ENCODE measurements at regions not wholly inside any gene's neighbourhood (a gene's known extent, or its start where the extent isn't known, plus 50 kb on each side); places are given as distances from the start of the nearest gene placed in this dataset.

DNA sequence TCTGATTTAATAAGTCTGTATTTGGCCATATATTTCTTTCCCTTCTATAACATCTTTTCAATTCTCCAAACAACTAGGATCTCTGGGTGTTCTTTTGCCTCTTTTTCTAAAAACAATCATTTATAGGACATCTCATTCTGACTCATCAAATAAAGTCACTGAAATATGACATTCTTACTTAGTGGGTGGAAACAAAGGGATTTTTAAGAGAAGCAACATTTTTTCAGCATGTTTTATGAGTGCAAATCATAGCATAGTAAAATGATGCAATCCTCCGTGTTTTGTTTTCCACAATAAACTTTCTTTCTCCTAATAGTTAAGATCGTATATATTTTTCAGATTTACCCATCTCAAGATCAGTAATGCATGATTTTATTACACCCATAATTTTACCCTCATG, 179.8 kb downstream of the SPCS3 start:
- no peak overlapping the region for H3K27ac Mint-ChIP-seq
- no peaks in the 10 kb centered on the region for H3K36me3 Mint-ChIP-seq (ENCODE audit: low read depth)
- no peak for DNase-seq
- no peak overlapping the region for H3K4me3 Mint-ChIP-seq
- POLR2A ChIA-PET = no interaction called here
- H3K4me1 Mint-ChIP-seq = no peaks in the 10 kb centered on the region
- H3K9me3 Mint-ChIP-seq = no peaks in the 10 kb centered on the region
- CTCF ChIA-PET = no interaction called here
- no peaks in the 10 kb centered on the region for H3K27me3 Mint-ChIP-seq

DNA sequence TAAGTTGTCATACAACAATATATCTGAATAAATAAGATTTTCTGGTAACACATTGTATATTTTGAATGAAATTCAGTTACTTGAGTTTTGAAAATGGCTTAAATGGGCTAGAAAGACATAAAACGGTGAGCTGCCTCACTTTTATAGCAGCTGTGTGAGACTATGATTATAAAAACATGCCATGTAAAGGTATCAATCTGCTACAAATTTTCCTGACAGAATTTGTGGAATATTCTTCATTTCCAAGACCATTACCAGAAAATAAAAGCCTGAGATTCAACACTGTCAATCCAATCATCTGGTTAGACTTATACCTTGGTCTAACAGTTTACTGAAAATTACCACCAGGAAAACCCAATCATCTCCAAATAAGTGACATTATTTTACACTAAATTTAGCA, 181.1 kb downstream of the SPCS3 start:
- Mint-ChIP-seq H3K27me3 (no peaks in the 10 kb centered on the region), H3K4me3 (no peak overlapping the region), H3K36me3 (ENCODE audit: low read depth) (no peaks in the 10 kb centered on the region), H3K9me3 (no peaks in the 10 kb centered on the region), H3K27ac (no peak overlapping the region), H3K4me1 (no peaks in the 10 kb centered on the region)
- POLR2A ChIA-PET = no interaction called here
- CTCF ChIA-PET = no interaction called here
- no peak for DNase-seq

DNA sequence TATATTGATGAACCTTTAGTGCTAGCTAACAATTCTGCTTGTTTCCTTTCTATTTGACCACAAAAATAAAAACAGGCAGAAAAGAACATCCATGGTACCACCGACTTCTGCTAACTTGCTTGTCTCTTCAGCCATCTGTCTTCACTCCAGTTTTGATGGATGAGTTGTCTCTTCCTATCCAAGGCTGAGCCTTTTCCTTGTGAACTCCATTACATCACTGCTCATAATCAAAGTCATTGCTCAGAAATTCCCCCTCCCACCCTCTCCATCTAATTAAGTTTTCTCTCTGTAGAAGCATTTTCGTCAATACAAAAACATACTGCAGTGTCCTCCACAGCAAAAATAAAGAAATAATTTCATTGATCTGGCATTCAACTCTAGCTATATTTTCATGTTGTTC, 184.4 kb downstream of the SPCS3 start:
- Mint-ChIP-seq H3K27ac (no peak overlapping the region), H3K9me3 (no peaks in the 10 kb centered on the region), H3K4me1 (no peaks in the 10 kb centered on the region), H3K4me3 (no peak overlapping the region), H3K27me3 (no peaks in the 10 kb centered on the region), H3K36me3 (ENCODE audit: low read depth) (no peaks in the 10 kb centered on the region)
- ChIA-PET POLR2A (no interaction called here), CTCF (no interaction called here)
- no peak for DNase-seq

DNA sequence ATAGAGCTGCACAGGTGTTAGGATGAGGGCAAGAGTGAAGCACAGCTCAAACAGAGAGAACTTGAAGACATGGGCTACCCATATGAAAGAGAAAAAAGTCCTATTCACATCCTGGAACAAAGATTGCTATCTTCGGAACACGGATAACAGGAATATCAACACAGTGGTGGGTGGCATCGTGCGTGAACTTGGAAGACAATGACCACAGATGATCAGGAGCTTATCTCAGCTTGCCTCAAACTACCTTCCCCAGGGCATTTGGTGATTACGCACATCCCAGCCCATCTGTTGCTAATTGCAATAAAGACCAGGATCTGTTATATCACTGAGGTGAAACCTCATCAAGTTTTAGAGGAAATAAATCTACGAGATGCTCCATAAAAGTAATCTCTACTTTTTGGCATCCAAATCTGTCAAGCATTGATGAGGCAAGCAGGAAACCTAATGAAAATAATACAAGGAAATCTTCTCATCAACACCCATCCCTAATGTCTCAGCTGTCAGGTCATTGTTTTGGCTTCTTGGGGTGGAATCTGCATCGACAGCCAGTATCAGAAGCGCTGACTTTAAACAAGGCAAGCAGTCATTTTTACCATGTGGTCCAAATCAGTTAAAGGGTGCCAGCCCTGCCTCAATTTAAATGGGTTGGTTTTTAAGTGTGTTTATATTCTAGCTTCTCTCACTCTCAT, 188.2 kb downstream of the SPCS3 start:
- H3K4me1 Mint-ChIP-seq = no peaks in the 10 kb centered on the region
- no peak overlapping the region for H3K27ac Mint-ChIP-seq
- no peaks in the 10 kb centered on the region for H3K36me3 Mint-ChIP-seq (ENCODE audit: low read depth)
- no peak for DNase-seq
- no peak overlapping the region for H3K4me3 Mint-ChIP-seq
- ChIA-PET POLR2A (no interaction called here), CTCF (no interaction called here)
- no peaks in the 10 kb centered on the region for H3K27me3 Mint-ChIP-seq
- H3K9me3 Mint-ChIP-seq = no peaks in the 10 kb centered on the region

DNA sequence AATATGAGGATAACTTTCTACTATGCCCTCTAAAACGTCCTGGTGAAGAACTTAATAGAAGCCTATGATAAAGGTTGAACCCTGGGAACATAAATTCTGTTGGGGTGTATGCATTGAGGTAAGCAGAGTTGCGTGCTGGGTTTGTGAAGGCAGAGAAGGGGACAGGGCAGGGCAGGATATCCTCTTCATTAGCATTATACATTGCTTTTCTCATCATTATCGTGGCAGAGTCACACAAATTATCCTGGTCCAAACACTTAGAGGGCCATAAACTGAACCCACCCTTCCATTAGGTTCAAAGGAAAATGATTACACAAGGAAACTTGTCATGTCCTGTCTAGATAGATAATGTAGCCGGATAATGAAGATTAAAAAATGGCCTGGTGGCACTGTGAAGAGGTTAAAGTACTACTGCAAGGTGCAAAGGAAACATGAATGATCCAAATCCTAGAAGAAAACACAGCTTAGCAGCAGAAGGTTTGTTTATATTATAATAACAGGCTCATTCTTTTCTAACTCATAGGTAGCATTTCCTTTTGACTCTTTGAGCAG, 189.1 kb downstream of the SPCS3 start:
- POLR2A ChIA-PET = no interaction called here
- CTCF ChIA-PET = no interaction called here
- Mint-ChIP-seq H3K27me3 (no peaks in the 10 kb centered on the region), H3K36me3 (ENCODE audit: low read depth) (no peaks in the 10 kb centered on the region), H3K4me1 (no peaks in the 10 kb centered on the region), H3K27ac (no peak overlapping the region), H3K9me3 (no peaks in the 10 kb centered on the region), H3K4me3 (no peak overlapping the region)
- DNase-seq = no peak

DNA sequence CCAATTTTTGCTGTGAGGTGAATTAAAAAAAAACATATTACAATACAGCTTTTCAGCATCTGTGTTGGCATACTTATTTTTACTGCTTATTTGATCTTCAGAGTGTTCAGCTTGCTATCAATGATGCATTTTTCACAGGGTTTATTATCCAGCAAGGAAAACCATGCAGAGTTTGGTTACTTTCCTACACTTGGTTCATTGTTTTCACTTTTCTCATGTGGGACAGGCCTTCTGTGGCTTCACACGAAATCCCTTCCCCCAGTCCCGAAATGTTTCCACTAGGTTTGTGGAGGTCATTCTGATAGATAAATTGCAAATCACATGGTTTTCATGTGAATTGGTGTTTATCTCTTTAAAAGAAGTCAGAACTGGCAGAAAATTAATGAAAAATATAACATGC, 205.8 kb downstream of the SPCS3 start:
- Mint-ChIP-seq H3K4me3 (no peak overlapping the region), H3K4me1 (no peaks in the 10 kb centered on the region), H3K9me3 (no peaks in the 10 kb centered on the region), H3K27ac (no peak overlapping the region), H3K36me3 (ENCODE audit: low read depth) (no peaks in the 10 kb centered on the region), H3K27me3 (no peaks in the 10 kb centered on the region)
- DNase-seq = no peak
- POLR2A ChIA-PET = no interaction called here
- CTCF ChIA-PET = no interaction called here

DNA sequence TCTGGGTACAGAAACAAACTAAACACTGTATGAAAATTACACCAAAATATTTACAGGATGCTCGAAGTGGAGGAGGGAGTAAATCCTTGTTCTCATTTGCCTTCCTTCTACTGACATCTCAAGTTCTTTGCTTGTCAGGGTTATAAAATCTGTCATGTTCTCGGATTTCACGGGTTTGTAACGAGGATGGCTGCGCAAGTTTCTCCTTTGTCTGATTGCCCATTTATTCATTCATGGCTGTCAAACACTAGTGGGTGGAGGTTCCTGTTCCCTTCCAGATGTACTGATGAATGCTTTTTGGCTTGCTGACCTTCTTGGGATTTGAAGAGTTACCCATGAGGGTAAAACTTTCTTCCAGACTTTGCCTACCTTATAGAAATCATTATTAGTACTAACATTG, 206.9 kb downstream of the SPCS3 start:
- no peak overlapping the region for H3K4me3 Mint-ChIP-seq
- DNase-seq = no peak
- H3K27me3 Mint-ChIP-seq = no peaks in the 10 kb centered on the region
- H3K36me3 Mint-ChIP-seq (ENCODE audit: low read depth) = no peaks in the 10 kb centered on the region
- POLR2A ChIA-PET = no interaction called here
- CTCF ChIA-PET = no interaction called here
- no peaks in the 10 kb centered on the region for H3K4me1 Mint-ChIP-seq
- no peak overlapping the region for H3K27ac Mint-ChIP-seq
- no peaks in the 10 kb centered on the region for H3K9me3 Mint-ChIP-seq

DNA sequence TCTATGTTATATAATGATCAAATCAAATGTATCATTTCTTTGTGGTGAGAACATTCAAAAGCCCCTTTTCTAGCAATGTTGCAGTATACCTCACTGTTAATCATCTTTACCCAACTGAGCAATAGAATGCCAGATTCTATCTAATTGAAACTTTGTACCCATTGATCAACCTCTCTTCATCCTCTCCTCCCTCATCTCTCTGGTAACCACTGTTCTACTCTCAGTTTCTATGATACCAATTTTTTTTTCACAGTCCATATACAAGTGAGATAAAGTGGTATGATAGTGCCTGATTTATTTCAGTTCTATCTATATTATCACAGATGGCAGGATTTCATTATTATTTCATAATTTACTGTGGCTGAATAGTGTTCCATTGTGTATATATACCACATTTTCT, 209.8 kb downstream of the SPCS3 start:
- no peaks in the 10 kb centered on the region for H3K27me3 Mint-ChIP-seq
- no peaks in the 10 kb centered on the region for H3K4me1 Mint-ChIP-seq
- no peak overlapping the region for H3K4me3 Mint-ChIP-seq
- H3K9me3 Mint-ChIP-seq = no peaks in the 10 kb centered on the region
- H3K36me3 Mint-ChIP-seq (ENCODE audit: low read depth) = no peaks in the 10 kb centered on the region
- ChIA-PET CTCF (no interaction called here), POLR2A (no interaction called here)
- H3K27ac Mint-ChIP-seq = no peak overlapping the region
- no peak for DNase-seq

DNA sequence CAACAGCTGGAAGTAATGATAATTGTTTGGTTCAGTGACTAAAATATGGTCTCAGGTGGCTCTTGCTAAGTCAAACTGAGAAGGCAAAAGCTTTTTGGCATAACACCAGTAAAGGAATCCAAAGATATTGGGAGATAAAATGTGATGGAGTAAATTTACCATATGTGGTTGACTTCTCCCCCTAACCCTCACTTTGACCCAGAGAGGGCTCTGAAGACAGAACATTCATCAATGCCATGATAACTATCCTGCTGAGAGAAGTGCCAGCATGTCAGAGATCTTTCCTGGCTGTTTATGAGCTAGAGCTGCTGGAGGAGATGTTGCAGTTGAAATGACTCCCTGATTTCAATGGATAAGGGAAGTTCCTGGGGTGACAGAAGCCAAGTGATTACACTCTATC, 213.4 kb downstream of the SPCS3 start:
- Mint-ChIP-seq H3K27me3 (no peaks in the 10 kb centered on the region), H3K9me3 (no peaks in the 10 kb centered on the region), H3K4me1 (no peaks in the 10 kb centered on the region), H3K4me3 (no peak overlapping the region), H3K27ac (no peak overlapping the region), H3K36me3 (ENCODE audit: low read depth) (no peaks in the 10 kb centered on the region)
- no peak for DNase-seq
- ChIA-PET CTCF (no interaction called here), POLR2A (no interaction called here)

DNA sequence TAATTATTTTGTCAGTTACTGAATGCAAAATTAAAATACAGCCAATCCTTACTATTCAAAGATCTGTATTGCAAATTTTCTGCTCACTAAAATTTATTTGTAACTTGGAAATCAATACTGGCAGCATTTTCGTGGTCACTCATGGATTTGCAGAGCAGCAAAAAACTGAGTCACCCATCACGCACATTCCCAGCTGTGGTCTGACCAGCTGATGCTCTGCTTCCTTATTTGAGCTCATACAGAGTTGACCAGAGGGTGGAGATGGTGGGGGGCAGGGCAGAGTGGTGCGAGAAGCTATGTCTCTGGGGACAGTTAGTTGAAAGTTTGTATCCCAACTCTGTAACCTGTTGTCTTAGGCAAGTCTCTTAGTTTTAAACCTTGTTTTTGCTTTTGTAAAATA, 214.8 kb downstream of the SPCS3 start:
- Mint-ChIP-seq H3K27ac (no peak overlapping the region), H3K9me3 (no peaks in the 10 kb centered on the region), H3K4me1 (no peaks in the 10 kb centered on the region), H3K36me3 (ENCODE audit: low read depth) (no peaks in the 10 kb centered on the region), H3K4me3 (no peak overlapping the region), H3K27me3 (no peaks in the 10 kb centered on the region)
- POLR2A ChIA-PET = no interaction called here
- no peak for DNase-seq
- CTCF ChIA-PET = no interaction called here

DNA sequence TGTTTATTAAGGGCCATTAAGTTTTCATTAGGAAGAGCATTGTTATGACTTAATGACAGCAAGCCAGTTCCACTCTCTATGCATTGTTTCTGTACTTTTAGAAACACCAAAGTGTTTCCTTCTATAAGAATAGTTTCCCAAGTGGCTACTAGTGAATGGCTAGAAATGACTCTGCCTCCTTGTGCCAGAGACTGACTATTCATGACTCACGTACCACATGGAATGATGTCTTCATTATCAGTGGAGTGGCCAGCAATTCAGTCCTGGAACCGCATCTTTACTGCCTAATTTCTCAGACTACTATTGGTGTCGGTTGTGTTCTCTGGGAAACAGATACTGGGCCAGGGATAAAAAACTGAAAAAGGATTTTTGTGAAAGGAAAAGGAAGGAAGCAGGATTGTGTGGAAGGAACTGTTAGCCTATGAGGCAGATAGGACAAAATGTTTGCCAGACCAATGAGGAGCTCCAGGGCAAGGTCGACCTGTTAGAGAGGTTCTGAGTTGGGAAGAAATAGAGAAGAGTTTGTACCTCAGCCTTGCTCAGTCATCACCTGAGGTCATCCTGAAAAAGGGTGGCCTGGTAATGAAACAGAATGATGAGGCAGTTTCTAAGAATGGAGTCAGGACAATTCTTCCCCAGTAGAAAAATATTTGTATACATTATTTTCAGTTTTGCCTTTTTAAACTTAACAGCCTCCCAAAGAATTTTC, 218.6 kb downstream of the SPCS3 start:
- DNase-seq = no peak
- H3K4me1 Mint-ChIP-seq = no peaks in the 10 kb centered on the region
- H3K36me3 Mint-ChIP-seq (ENCODE audit: low read depth) = no peaks in the 10 kb centered on the region
- no peaks in the 10 kb centered on the region for H3K9me3 Mint-ChIP-seq
- H3K27me3 Mint-ChIP-seq = no peaks in the 10 kb centered on the region
- H3K27ac Mint-ChIP-seq = no peak overlapping the region
- ChIA-PET CTCF (no interaction called here), POLR2A (no interaction called here)
- H3K4me3 Mint-ChIP-seq = no peak overlapping the region

DNA sequence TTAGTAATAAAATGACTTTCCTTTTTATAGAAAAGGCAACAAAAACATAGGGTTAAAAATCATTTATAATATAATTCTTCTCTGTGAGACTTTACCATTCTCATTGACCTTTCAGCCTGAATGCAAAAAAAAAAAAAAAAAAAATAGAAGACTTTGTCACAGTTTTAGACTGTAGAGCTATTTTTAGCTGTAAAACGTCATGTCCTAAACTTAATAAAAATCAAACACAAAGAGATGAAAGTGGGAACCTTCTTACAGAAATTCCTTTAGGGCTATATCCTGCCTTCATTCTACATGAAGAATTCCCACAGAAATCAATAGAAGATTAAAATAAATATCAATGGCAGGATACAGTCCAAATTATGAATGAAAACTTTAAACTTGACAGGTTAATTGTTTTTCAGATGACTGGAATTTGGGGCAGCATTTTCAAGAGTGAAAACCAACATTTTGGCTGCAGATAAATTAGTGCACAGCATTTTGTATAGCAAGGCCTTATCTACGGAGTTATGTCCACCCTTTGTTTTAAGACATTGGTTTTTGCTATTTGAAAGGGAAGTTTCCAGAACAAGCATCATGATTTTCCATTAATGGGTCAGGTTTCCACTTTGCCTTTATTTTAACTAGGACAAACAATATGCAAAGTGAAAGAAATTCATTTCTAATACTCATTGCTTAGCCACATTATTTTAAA, 219.5 kb downstream of the SPCS3 start:
- no peaks in the 10 kb centered on the region for H3K36me3 Mint-ChIP-seq (ENCODE audit: low read depth)
- H3K4me1 Mint-ChIP-seq = no peaks in the 10 kb centered on the region
- H3K4me3 Mint-ChIP-seq = no peak overlapping the region
- H3K27me3 Mint-ChIP-seq = no peaks in the 10 kb centered on the region
- no peak overlapping the region for H3K27ac Mint-ChIP-seq
- no peaks in the 10 kb centered on the region for H3K9me3 Mint-ChIP-seq
- DNase-seq = no peak
- ChIA-PET CTCF (interaction anchor here (0.6 kb wide), 1 partner anchor 1103 kb away, joined by 3 read pairs; no protein-coding TSS in a partner anchor), POLR2A (no interaction called here)

DNA sequence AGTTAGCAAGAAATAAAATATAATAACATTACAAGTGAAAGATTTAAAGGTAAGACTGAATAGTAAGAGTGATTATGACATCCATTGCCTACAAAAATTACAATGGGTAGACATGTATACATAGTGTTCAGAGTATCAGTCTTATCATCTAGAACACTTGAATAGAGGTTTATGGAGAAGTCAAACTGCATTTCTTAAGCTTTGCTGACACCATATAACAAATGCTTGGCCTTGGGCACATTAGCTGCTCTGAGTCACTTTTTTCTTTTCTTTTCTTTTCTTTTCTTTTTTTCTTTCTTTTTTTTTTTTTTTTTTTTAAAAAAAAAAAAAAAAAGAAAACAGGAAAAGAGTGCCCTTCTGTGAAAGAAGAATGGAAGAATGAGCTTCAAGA, 220.0 kb downstream of the SPCS3 start:
- H3K4me1 Mint-ChIP-seq = no peaks in the 10 kb centered on the region
- no peak overlapping the region for H3K27ac Mint-ChIP-seq
- ChIA-PET CTCF (interaction anchor here (0.6 kb wide), 1 partner anchor 1102 kb away, joined by 3 read pairs; no protein-coding TSS in a partner anchor), POLR2A (no interaction called here)
- no peaks in the 10 kb centered on the region for H3K9me3 Mint-ChIP-seq
- H3K36me3 Mint-ChIP-seq (ENCODE audit: low read depth) = no peaks in the 10 kb centered on the region
- no peak overlapping the region for H3K4me3 Mint-ChIP-seq
- H3K27me3 Mint-ChIP-seq = no peaks in the 10 kb centered on the region
- DNase-seq = no peak

DNA sequence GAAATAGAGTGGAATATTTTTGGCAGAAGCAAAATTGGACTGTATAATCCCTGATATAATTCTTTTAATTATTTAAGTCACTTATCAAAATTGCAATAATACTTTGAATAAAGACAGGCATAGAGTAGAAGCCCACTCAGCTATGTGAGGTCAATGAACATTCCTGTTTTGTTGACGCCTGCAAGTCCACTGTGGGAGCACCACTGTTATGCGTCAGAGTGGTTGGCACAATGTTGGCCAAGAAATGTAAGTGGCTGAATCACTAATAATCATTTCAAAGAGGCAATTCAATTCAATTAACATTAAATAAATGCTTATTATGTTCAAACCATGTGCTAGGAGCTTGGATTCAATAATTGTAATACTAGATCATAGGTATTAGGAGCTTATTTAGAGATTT, 221.0 kb downstream of the SPCS3 start:
- no peaks in the 10 kb centered on the region for H3K4me1 Mint-ChIP-seq
- no peak overlapping the region for H3K27ac Mint-ChIP-seq
- H3K27me3 Mint-ChIP-seq = no peaks in the 10 kb centered on the region
- no peaks in the 10 kb centered on the region for H3K9me3 Mint-ChIP-seq
- ChIA-PET CTCF (no interaction called here), POLR2A (no interaction called here)
- no peak overlapping the region for H3K4me3 Mint-ChIP-seq
- no peaks in the 10 kb centered on the region for H3K36me3 Mint-ChIP-seq (ENCODE audit: low read depth)
- DNase-seq = no peak
